Endothelial cell of umbilical vein (primary cell): ENCODE measurements at regions not wholly inside any gene's neighbourhood (a gene's known extent, or its start where the extent isn't known, plus 50 kb on each side); places are given as distances from the start of the nearest gene placed in this dataset.

Experiments used
- POLR2A ChIP-seq: IDR thresholded peaks from 2 replicates; pipeline ENCODE4 v1.6.1; 2012; ENCODE audit warnings: low read depth, mild to moderate bottlenecking, control low read depth, low read length
- POLR2AphosphoS5 ChIP-seq: IDR thresholded peaks from 2 replicates; pipeline ENCODE4 v1.6.1; 2012; ENCODE audit warnings: low read depth, mild to moderate bottlenecking, control low read depth, low read length, moderate library complexity; ENCODE audit not compliant: insufficient read depth

- TF ChIP-seq POLR2A = no peak
- TF ChIP-seq POLR2AphosphoS5 = no peak
These were observed 559.5 kb upstream of the CCDC54 start for GRCh38 chr3:106817706-106818105.
